Neural progenitor cell (in vitro differentiated cells): ENCODE measurements at regions not wholly inside any gene's neighbourhood (a gene's known extent, or its start where the extent isn't known, plus 50 kb on each side); places are given as distances from the start of the nearest gene placed in this dataset.

Source experiments
- DNase-seq: peaks from one replicate; pipeline ENCODE4 v3.0.0-alpha.2; 2016; ENCODE audit warnings: low spot score
- H2AFZ ChIP-seq: fragments of 200-600 bp; sonication (generic); replicated peaks from 2 replicates; pipeline ENCODE4 v1.6.1; 2016; ENCODE audit warnings: antibody characterized with exemption
- H3F3A ChIP-seq: fragments of 200-600 bp; sonication (generic); 2 replicates; pipeline ENCODE4 v1.6.1; 2016; ENCODE audit warnings: antibody characterized with exemption, low read depth
- H3K27ac ChIP-seq: fragments of 200-600 bp; sonication (generic); 2 replicates; pipeline ENCODE4 v1.5.1; 2016; ENCODE audit warnings: mild to moderate bottlenecking
- H3K27me3 ChIP-seq: fragments of 200-600 bp; sonication (generic); 2 replicates; pipeline ENCODE4 v1.6.1; 2016; ENCODE audit warnings: mild to moderate bottlenecking, moderate library complexity
- H3K36me3 ChIP-seq: fragments of 200-600 bp; sonication (generic); 2 replicates; pipeline ENCODE4 v1.5.1; 2016
- H3K4me1 ChIP-seq: fragments of 200-600 bp; sonication (generic); 2 replicates; pipeline ENCODE4 v1.6.1; 2016; ENCODE audit warnings: mixed run types
- H3K4me2 ChIP-seq: fragments of 200-600 bp; sonication (generic); 2 replicates; pipeline ENCODE4 v1.6.1; 2016
- H3K4me3 ChIP-seq: fragments of 200-600 bp; sonication (generic); 2 replicates; pipeline ENCODE4 v1.5.1; 2016
- H3K79me2 ChIP-seq: fragments of 200-600 bp; sonication (generic); 2 replicates; pipeline ENCODE4 v1.6.1; 2016; ENCODE audit warnings: low read depth
- H3K9ac ChIP-seq: fragments of 200-600 bp; sonication (generic); 2 replicates; pipeline ENCODE4 v1.6.1; 2016
- H3K9me3 ChIP-seq: fragments of 200-600 bp; sonication (generic); 2 replicates; pipeline ENCODE4 v1.5.1; 2016; ENCODE audit warnings: low read depth
- H4K20me1 ChIP-seq: fragments of 200-600 bp; sonication (generic); 2 replicates; pipeline ENCODE4 v1.6.1; 2016; ENCODE audit warnings: low read depth
- H3K27ac Mint-ChIP-seq: 3 replicates; pipeline ENCODE4 v1.8.0; 2021; ENCODE audit warnings: mixed read lengths
- H3K27me3 Mint-ChIP-seq: 2 replicates; pipeline ENCODE4 v1.8.0; 2022; ENCODE audit warnings: low read depth, mild to moderate bottlenecking, inconsistent platforms, moderate library complexity, mixed read lengths; ENCODE audit not compliant: insufficient read depth
- H3K36me3 Mint-ChIP-seq: 3 replicates; pipeline ENCODE4 v1.8.0; 2021; ENCODE audit warnings: mixed read lengths
- H3K4me1 Mint-ChIP-seq: 3 replicates; pipeline ENCODE4 v1.8.0; 2021; ENCODE audit warnings: mixed read lengths
- H3K4me3 Mint-ChIP-seq: 3 replicates; pipeline ENCODE4 v1.8.0; 2021; ENCODE audit warnings: mild to moderate bottlenecking, moderate library complexity, mixed read lengths
- H3K9me3 Mint-ChIP-seq: 3 replicates; pipeline ENCODE4 v1.8.0; 2020; ENCODE audit warnings: mixed read lengths
- CTCF ChIP-seq: fragments of 200-600 bp; sonication (generic); IDR thresholded peaks from 2 replicates; pipeline ENCODE4 v1.5.1; 2017; ENCODE audit warnings: antibody characterized with exemption, mild to moderate bottlenecking
- EZH2 ChIP-seq: fragments of 200-600 bp; sonication (generic); IDR thresholded peaks from 2 replicates; pipeline ENCODE4 v1.6.1; 2017; ENCODE audit warnings: antibody characterized with exemption, mild to moderate bottlenecking, moderate library complexity
- EZH2phosphoT487 ChIP-seq: fragments of 200-600 bp; sonication (generic); IDR thresholded peaks from 2 replicates; pipeline ENCODE4 v1.6.1; 2017; ENCODE audit warnings: antibody characterized with exemption

- Histone ChIP-seq H3F3A (no peaks in the 10 kb centered on the region), H3K4me3 (no peak overlapping the region), H3K9ac (no peak overlapping the region), H2AFZ (no peak overlapping the region), H3K9me3 (no peaks in the 10 kb centered on the region), H3K79me2 (no peaks in the 10 kb centered on the region), H4K20me1 (no peaks in the 10 kb centered on the region), H3K27ac (no peak overlapping the region), H3K4me1 (no peaks in the 10 kb centered on the region), H3K36me3 (no peaks in the 10 kb centered on the region), H3K4me2 (no peak overlapping the region), H3K27me3 (no peaks in the 10 kb centered on the region)
- no peak overlapping the region for H3K27ac Mint-ChIP-seq
- H3K4me3 Mint-ChIP-seq, result no peak overlapping the region
- no peaks in the 10 kb centered on the region for H3K36me3 Mint-ChIP-seq
- DNase-seq, result no peak
- TF ChIP-seq CTCF (no peak), EZH2phosphoT487 (no peak), EZH2 (no peak)
- H3K4me1 Mint-ChIP-seq, result no peaks in the 10 kb centered on the region
- H3K9me3 Mint-ChIP-seq, result no peaks in the 10 kb centered on the region
- H3K27me3 Mint-ChIP-seq, result no peaks in the 10 kb centered on the region
Measured at GRCh38 chr15:31840849-31841476, 189.4 kb upstream of the CHRNA7 start.

- Mint-ChIP-seq H3K36me3 (no peaks in the 10 kb centered on the region), H3K27me3 (no peaks in the 10 kb centered on the region), H3K27ac (no peak overlapping the region), H3K9me3 (peaks cover 2% of the 10 kb centered on the region), H3K4me3 (no peak overlapping the region), H3K4me1 (no peaks in the 10 kb centered on the region)
- Histone ChIP-seq H3K9me3 (no peaks in the 10 kb centered on the region), H2AFZ (no peak overlapping the region), H3K79me2 (no peaks in the 10 kb centered on the region), H3K4me3 (no peak overlapping the region), H3K9ac (no peak overlapping the region), H3K27me3 (no peaks in the 10 kb centered on the region), H4K20me1 (no peaks in the 10 kb centered on the region), H3K27ac (no peak overlapping the region), H3F3A (no peaks in the 10 kb centered on the region), H3K4me1 (no peaks in the 10 kb centered on the region), H3K36me3 (no peaks in the 10 kb centered on the region), H3K4me2 (no peak overlapping the region)
- TF ChIP-seq EZH2phosphoT487 (no peak), EZH2 (no peak)
- no peak for DNase-seq
Measured at GRCh38 chr15:31842532-31843195, 187.7 kb upstream of the CHRNA7 start.

GRCh38 chr15:31843426-31844055, 186.8 kb upstream of the CHRNA7 start:
- Mint-ChIP-seq H3K4me1 (no peaks in the 10 kb centered on the region), H3K4me3 (no peak overlapping the region), H3K9me3 (peaks cover 3% of the 10 kb centered on the region), H3K27me3 (no peaks in the 10 kb centered on the region), H3K27ac (no peak overlapping the region), H3K36me3 (no peaks in the 10 kb centered on the region)
- DNase-seq, result no peak
- Histone ChIP-seq H3F3A (no peaks in the 10 kb centered on the region), H3K9me3 (no peaks in the 10 kb centered on the region), H4K20me1 (no peaks in the 10 kb centered on the region), H3K79me2 (no peaks in the 10 kb centered on the region), H3K4me3 (no peak overlapping the region), H3K36me3 (no peaks in the 10 kb centered on the region), H2AFZ (no peak overlapping the region), H3K27ac (no peak overlapping the region), H3K4me2 (no peak overlapping the region), H3K9ac (no peak overlapping the region), H3K27me3 (no peaks in the 10 kb centered on the region), H3K4me1 (no peaks in the 10 kb centered on the region)
- TF ChIP-seq EZH2, result no peak
- no peak for TF ChIP-seq EZH2phosphoT487
- no peak for TF ChIP-seq CTCF

GRCh38 chr15:31845791-31846190, 184.5 kb upstream of the CHRNA7 start:
- Histone ChIP-seq H2AFZ (no peak overlapping the region), H3K27me3 (no peaks in the 10 kb centered on the region), H3F3A (no peaks in the 10 kb centered on the region), H3K27ac (no peak overlapping the region), H3K4me3 (no peak overlapping the region), H3K4me1 (no peaks in the 10 kb centered on the region), H3K9ac (no peak overlapping the region), H3K36me3 (no peaks in the 10 kb centered on the region), H3K9me3 (no peaks in the 10 kb centered on the region), H4K20me1 (no peaks in the 10 kb centered on the region), H3K4me2 (no peak overlapping the region), H3K79me2 (no peaks in the 10 kb centered on the region)
- DNase-seq, result no peak
- Mint-ChIP-seq H3K27ac (no peak overlapping the region), H3K36me3 (no peaks in the 10 kb centered on the region), H3K4me3 (no peak overlapping the region), H3K4me1 (no peaks in the 10 kb centered on the region), H3K9me3 (peaks cover 11% of the 10 kb centered on the region), H3K27me3 (no peaks in the 10 kb centered on the region)
- TF ChIP-seq CTCF, result no peak
- no peak for TF ChIP-seq EZH2phosphoT487
- no peak for TF ChIP-seq EZH2
